IMR-90 (cell line): ENCODE measurements at regions not wholly inside any gene's neighbourhood (a gene's known extent, or its start where the extent isn't known, plus 50 kb on each side); places are given as distances from the start of the nearest gene placed in this dataset.

Experiments used
- ATAC-seq: fragments of 200-7000 bp; cut with Tn5 transposase; 2 replicates; pipeline ENCODE4 v1.9.1; 2020; ENCODE audit warnings: low read depth, mild to moderate bottlenecking, moderate library complexity
- BruUV-seq: library from RNA; stranded (reverse); fragments of 400-500 nt; replicated peaks from 2 replicates; lab custom pipeline; 2021; lab: Mats Ljungman, UMichigan
- CTCF ChIA-PET: fragments of 300-600 bp; formaldehyde crosslinking; extraction: SDS; loops from one replicate; lab custom pipeline; 2021; ENCODE audit warnings: antibody characterized with exemption; lab: Yijun Ruan, JAX
- POLR2A ChIA-PET: fragments of 300-600 bp; sonication (Branson Sonifier 250); formaldehyde crosslinking; loops from one replicate; lab custom pipeline; 2022; ENCODE audit warnings: antibody characterized with exemption; ENCODE audit not compliant: unreplicated experiment; lab: Charles Lee
- DNase-seq: peaks from one replicate; pipeline ENCODE4 v3.0.0; 2013
- H2AFZ ChIP-seq: replicated peaks from 2 replicates; pipeline ENCODE3; 2013; ENCODE audit warnings: low read length, mild to moderate bottlenecking; ENCODE audit not compliant: poor library complexity
- H2AK5ac ChIP-seq: 2 replicates; pipeline ENCODE4 v1.6.1; 2013; ENCODE audit warnings: low read depth, low read length, inconsistent platforms
- H2AK9ac ChIP-seq: replicated peaks from 2 replicates; pipeline ENCODE3; 2013; ENCODE audit warnings: mild to moderate bottlenecking, low read depth, low read length, moderate library complexity; ENCODE audit not compliant: poor library complexity
- H2BK120ac ChIP-seq: 2 replicates; pipeline ENCODE4 v1.6.1; 2013; ENCODE audit warnings: low read depth, low read length, inconsistent platforms
- H2BK15ac ChIP-seq: 3 replicates; pipeline ENCODE4 v1.6.1; 2013; ENCODE audit warnings: low read depth, low read length, inconsistent platforms
- H2BK20ac ChIP-seq: 2 replicates; pipeline ENCODE4 v1.6.1; 2013; ENCODE audit warnings: low read depth, mild to moderate bottlenecking, inconsistent platforms, low read length, moderate library complexity
- H2BK5ac ChIP-seq: 2 replicates; pipeline ENCODE4 v1.6.1; 2013; ENCODE audit warnings: mild to moderate bottlenecking, low read depth, low read length, inconsistent platforms; ENCODE audit not compliant: poor library complexity, severe bottlenecking
- H3K14ac ChIP-seq: replicated peaks from 2 replicates; pipeline ENCODE4 v1.6.1; 2013; ENCODE audit warnings: low read depth, low read length, inconsistent platforms
- H3K18ac ChIP-seq: 2 replicates; pipeline ENCODE4 v1.6.1; 2013; ENCODE audit warnings: low read depth, low read length, control low read depth
- H3K23ac ChIP-seq: 2 replicates; pipeline ENCODE4 v1.6.1; 2013; ENCODE audit warnings: low read depth, low read length, inconsistent platforms
- H3K27ac ChIP-seq: 2 replicates; pipeline ENCODE4 v1.5.1; 2013; ENCODE audit warnings: mild to moderate bottlenecking, control low read depth, low read length; ENCODE audit not compliant: insufficient read depth
- H3K27me3 ChIP-seq: 2 replicates; pipeline ENCODE4 v1.6.1; 2013; ENCODE audit warnings: low read length; ENCODE audit not compliant: control insufficient read depth, insufficient read depth
- H3K36me3 ChIP-seq: 2 replicates; pipeline ENCODE4 v1.6.1; 2013; ENCODE audit warnings: low read length, mixed read lengths; ENCODE audit not compliant: control insufficient read depth, insufficient read depth
- H3K4ac ChIP-seq: 2 replicates; pipeline ENCODE4 v1.6.1; 2013; ENCODE audit warnings: low read depth, low read length, inconsistent platforms
- H3K4me1 ChIP-seq: 2 replicates; pipeline ENCODE4 v1.6.1; 2013; ENCODE audit warnings: low read length, mixed read lengths; ENCODE audit not compliant: control insufficient read depth, insufficient read depth
- H3K4me2 ChIP-seq: 2 replicates; pipeline ENCODE4 v1.6.1; 2013; ENCODE audit warnings: low read depth, mild to moderate bottlenecking, control low read depth, low read length, moderate library complexity
- H3K4me3 ChIP-seq: 2 replicates; pipeline ENCODE4 v1.5.1; 2013; ENCODE audit warnings: low read depth, mild to moderate bottlenecking, control low read depth, low read length, moderate library complexity; ENCODE audit not compliant: insufficient read depth
- H3K56ac ChIP-seq: 2 replicates; pipeline ENCODE4 v1.6.1; 2013; ENCODE audit warnings: low read length, inconsistent platforms; ENCODE audit not compliant: insufficient read depth; ENCODE audit errors: extremely low read depth
- H3K79me1 ChIP-seq, 2 experiments: 2 replicates each; pipeline ENCODE4 v1.6.1; 2013; ENCODE audit warnings: low read length in 2 of 2, inconsistent platforms in 1 of 2, low read depth in 1 of 2
- H3K9ac ChIP-seq: 2 replicates; pipeline ENCODE4 v1.6.1; 2013; ENCODE audit warnings: low read depth, low read length, control low read depth
- H3K9me1 ChIP-seq: 2 replicates; pipeline ENCODE4 v1.6.1; 2013; ENCODE audit warnings: low read length, inconsistent platforms; ENCODE audit not compliant: insufficient read depth
- H3K9me3 ChIP-seq: 2 replicates; pipeline ENCODE4 v1.6.1; 2013; ENCODE audit warnings: low read length; ENCODE audit not compliant: control insufficient read depth, insufficient read depth
- H4K20me1 ChIP-seq: 2 replicates; pipeline ENCODE4 v1.6.1; 2013; ENCODE audit warnings: low read length, inconsistent platforms; ENCODE audit not compliant: insufficient read depth
- H4K5ac ChIP-seq: 2 replicates; pipeline ENCODE4 v1.6.1; 2013; ENCODE audit warnings: mild to moderate bottlenecking, low read depth, low read length, control low read depth
- H4K8ac ChIP-seq, 2 experiments: 2 replicates each; pipeline ENCODE4 v1.6.1; 2013; ENCODE audit warnings: low read depth in 2 of 2, low read length in 2 of 2, control low read depth in 1 of 2, inconsistent platforms in 1 of 2
- H4K91ac ChIP-seq: 2 replicates; pipeline ENCODE4 v1.6.1; 2013; ENCODE audit warnings: low read depth, low read length, inconsistent platforms; ENCODE audit not compliant: insufficient read depth
- BHLHE40 ChIP-seq: fragments of 150-350 bp; IDR thresholded peaks from 2 replicates; pipeline ENCODE4 v1.6.1; 2016; ENCODE audit warnings: mild to moderate bottlenecking, low read depth, low read length
- CEBPB ChIP-seq: IDR thresholded peaks from 2 replicates; pipeline ENCODE4 v1.6.1; 2012; ENCODE audit warnings: low read depth, low read length, improper control_type of control experiment
- CHD1 ChIP-seq: IDR thresholded peaks from 2 replicates; pipeline ENCODE4 v1.6.1; 2012; ENCODE audit warnings: low read depth, low read length, improper control_type of control experiment
- FOS ChIP-seq: fragments of 150-350 bp; IDR thresholded peaks from 2 replicates; pipeline ENCODE4 v1.6.1; 2016; ENCODE audit warnings: low read depth, low read length
- MAFK ChIP-seq: IDR thresholded peaks from 2 replicates; pipeline ENCODE4 v1.6.1; 2012; ENCODE audit warnings: low read depth, low read length, improper control_type of control experiment
- MAZ ChIP-seq: IDR thresholded peaks from 2 replicates; pipeline ENCODE4 v1.6.1; 2012; ENCODE audit warnings: low read depth, mild to moderate bottlenecking, low read length, improper control_type of control experiment, moderate library complexity, borderline replicate concordance
- MXI1 ChIP-seq: IDR thresholded peaks from 2 replicates; pipeline ENCODE4 v1.6.1; 2012; ENCODE audit warnings: low read depth, mild to moderate bottlenecking, low read length, moderate library complexity, borderline replicate concordance
- NFE2L2 ChIP-seq: fragments of 150-350 bp; IDR thresholded peaks from 2 replicates; pipeline ENCODE4 v1.6.1; 2016; ENCODE audit warnings: low read depth, mild to moderate bottlenecking, low read length
- POLR2A ChIP-seq: IDR thresholded peaks from 2 replicates; pipeline ENCODE4 v1.6.1; 2012; ENCODE audit warnings: mild to moderate bottlenecking, low read depth, low read length
- RAD21 ChIP-seq: IDR thresholded peaks from 2 replicates; pipeline ENCODE4 v1.6.1; 2012; ENCODE audit warnings: low read length, improper control_type of control experiment
- RCOR1 ChIP-seq: IDR thresholded peaks from 2 replicates; pipeline ENCODE4 v1.6.1; 2012; ENCODE audit warnings: mild to moderate bottlenecking, low read length, improper control_type of control experiment; ENCODE audit not compliant: insufficient replicate concordance
- RFX5 ChIP-seq: IDR thresholded peaks from 2 replicates; pipeline ENCODE4 v1.8.0; 2012; ENCODE audit warnings: low read depth, mild to moderate bottlenecking, low read length, moderate library complexity
- SMC3 ChIP-seq: fragments of 150-350 bp; IDR thresholded peaks from 2 replicates; pipeline ENCODE4 v1.6.1; 2016; ENCODE audit warnings: low read depth, mild to moderate bottlenecking, antibody characterized with exemption, low read length, moderate library complexity
- dilution Hi-C: fragments of 300-500 bp; cut with HindIII; formaldehyde crosslinking; loops from one replicate; pipeline ENCODE4 v1.14.3; 2018; ENCODE audit warnings: low sequenced_read_pairs; ENCODE audit not compliant: unreplicated experiment
- in situ Hi-C: fragments of 300-500 bp; cut with MboI; formaldehyde crosslinking; loops from 3 replicates; pipeline ENCODE4 v1.14.3; 2019; ENCODE audit warnings: low sequenced_read_pairs, inconsistent platforms, mixed read lengths
- intact Hi-C: fragments of 100-400 bp; cut with micrococcal nuclease; formaldehyde crosslinking; loops from 2 replicates; pipeline ENCODE4 v1.10.0; 2022
- TF ChIP-seq, protein P1 (sequence below): fragments of 150-350 bp; IDR thresholded peaks from 2 replicates; pipeline ENCODE4 v1.6.1; 2016; ENCODE audit warnings: low read depth, mild to moderate bottlenecking, low read length, moderate library complexity, borderline replicate concordance
- TF ChIP-seq, protein P2 (sequence below): fragments of 150-350 bp; IDR thresholded peaks from 2 replicates; pipeline ENCODE4 v1.6.1; 2017; ENCODE audit warnings: mild to moderate bottlenecking, antibody characterized with exemption, low read length, low read depth
- TF ChIP-seq, protein P3 (sequence below): conservative IDR thresholded peaks from 2 replicates; pipeline ENCODE4 v1.5.1; 2012; ENCODE audit warnings: mild to moderate bottlenecking, low read depth, low read length, improper control_type of control experiment

DNA sequence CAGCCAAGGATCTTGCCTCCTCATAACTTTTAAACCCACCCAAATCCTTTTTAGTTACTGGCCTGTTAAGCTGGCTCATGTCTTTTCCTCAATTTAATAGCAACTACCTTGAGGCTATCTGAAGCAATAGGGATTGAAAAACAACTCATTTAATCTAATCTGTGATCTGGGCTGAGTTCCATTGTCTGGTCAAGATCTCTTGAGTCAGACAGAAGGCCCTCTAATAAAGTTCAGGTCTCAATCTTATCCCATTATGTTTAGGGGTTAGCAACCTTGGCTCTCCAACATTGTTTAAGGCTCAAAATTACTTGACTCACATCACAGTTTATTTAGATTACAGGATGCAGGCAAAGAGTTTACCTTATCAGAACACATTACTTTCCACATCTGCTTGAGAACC, 436.1 kb downstream of the ANKRD50 start:
- no peaks in the 10 kb centered on the region for H3K9me1 ChIP-seq
- peak; percentile 42 for ATAC-seq
- no peak overlapping the region for H3K4ac ChIP-seq
- no peak overlapping the region for H3K4me3 ChIP-seq
- no peak overlapping the region for H3K14ac ChIP-seq
- intact Hi-C loops (no loop called here), dilution Hi-C loops (no loop called here), in situ Hi-C loops (no loop called here)
- H3K4me2 ChIP-seq = no peak overlapping the region
- H2BK120ac ChIP-seq = no peak overlapping the region
- no peak overlapping the region for H2BK15ac ChIP-seq
- POLR2A ChIA-PET = no interaction called here
- no peaks in the 10 kb centered on the region for H3K9me3 ChIP-seq
- H2AK5ac ChIP-seq = no peak overlapping the region
- H4K20me1 ChIP-seq = no peaks in the 10 kb centered on the region
- H2AFZ ChIP-seq = no peak overlapping the region
- no peak overlapping the region for H3K18ac ChIP-seq
- no peaks in the 10 kb centered on the region for H3K36me3 ChIP-seq
- H4K8ac ChIP-seq = no peak overlapping the region
- TF ChIP-seq NFE2L2 (no peak), FOS (no peak), MAFK (no peak), CEBPB (no peak), RCOR1 (no peak), SMC3 (no peak), CHD1 (no peak), BHLHE40 (no peak), MXI1 (no peak), MAZ (no peak), RFX5 (no peak), POLR2A (no peak), RAD21 (no peak)
- TF ChIP-seq, protein P1, sequence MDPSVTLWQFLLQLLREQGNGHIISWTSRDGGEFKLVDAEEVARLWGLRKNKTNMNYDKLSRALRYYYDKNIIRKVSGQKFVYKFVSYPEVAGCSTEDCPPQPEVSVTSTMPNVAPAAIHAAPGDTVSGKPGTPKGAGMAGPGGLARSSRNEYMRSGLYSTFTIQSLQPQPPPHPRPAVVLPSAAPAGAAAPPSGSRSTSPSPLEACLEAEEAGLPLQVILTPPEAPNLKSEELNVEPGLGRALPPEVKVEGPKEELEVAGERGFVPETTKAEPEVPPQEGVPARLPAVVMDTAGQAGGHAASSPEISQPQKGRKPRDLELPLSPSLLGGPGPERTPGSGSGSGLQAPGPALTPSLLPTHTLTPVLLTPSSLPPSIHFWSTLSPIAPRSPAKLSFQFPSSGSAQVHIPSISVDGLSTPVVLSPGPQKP = no peak
- TF ChIP-seq, protein P2, sequence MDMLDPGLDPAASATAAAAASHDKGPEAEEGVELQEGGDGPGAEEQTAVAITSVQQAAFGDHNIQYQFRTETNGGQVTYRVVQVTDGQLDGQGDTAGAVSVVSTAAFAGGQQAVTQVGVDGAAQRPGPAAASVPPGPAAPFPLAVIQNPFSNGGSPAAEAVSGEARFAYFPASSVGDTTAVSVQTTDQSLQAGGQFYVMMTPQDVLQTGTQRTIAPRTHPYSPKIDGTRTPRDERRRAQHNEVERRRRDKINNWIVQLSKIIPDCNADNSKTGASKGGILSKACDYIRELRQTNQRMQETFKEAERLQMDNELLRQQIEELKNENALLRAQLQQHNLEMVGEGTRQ = no peak
- TF ChIP-seq, protein P3, sequence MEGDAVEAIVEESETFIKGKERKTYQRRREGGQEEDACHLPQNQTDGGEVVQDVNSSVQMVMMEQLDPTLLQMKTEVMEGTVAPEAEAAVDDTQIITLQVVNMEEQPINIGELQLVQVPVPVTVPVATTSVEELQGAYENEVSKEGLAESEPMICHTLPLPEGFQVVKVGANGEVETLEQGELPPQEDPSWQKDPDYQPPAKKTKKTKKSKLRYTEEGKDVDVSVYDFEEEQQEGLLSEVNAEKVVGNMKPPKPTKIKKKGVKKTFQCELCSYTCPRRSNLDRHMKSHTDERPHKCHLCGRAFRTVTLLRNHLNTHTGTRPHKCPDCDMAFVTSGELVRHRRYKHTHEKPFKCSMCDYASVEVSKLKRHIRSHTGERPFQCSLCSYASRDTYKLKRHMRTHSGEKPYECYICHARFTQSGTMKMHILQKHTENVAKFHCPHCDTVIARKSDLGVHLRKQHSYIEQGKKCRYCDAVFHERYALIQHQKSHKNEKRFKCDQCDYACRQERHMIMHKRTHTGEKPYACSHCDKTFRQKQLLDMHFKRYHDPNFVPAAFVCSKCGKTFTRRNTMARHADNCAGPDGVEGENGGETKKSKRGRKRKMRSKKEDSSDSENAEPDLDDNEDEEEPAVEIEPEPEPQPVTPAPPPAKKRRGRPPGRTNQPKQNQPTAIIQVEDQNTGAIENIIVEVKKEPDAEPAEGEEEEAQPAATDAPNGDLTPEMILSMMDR = no peak
- no peaks in the 10 kb centered on the region; the same call in 1 of the 2 replicates for H3K4me1 ChIP-seq
- CTCF ChIA-PET = no interaction called here
- no peak overlapping the region for H2BK5ac ChIP-seq
- H4K91ac ChIP-seq = no peak overlapping the region
- H3K23ac ChIP-seq = no peak overlapping the region
- no peaks in the 10 kb centered on the region for H3K27me3 ChIP-seq
- H3K56ac ChIP-seq = no peak overlapping the region
- no peak overlapping the region for H4K5ac ChIP-seq
- BruUV-seq = no TSS peak
- no peaks in the 10 kb centered on the region for H3K79me1 ChIP-seq
- no peak overlapping the region for H2BK20ac ChIP-seq
- H3K27ac ChIP-seq = no peak overlapping the region
- H2AK9ac ChIP-seq = no peak overlapping the region
- no peak overlapping the region for H3K9ac ChIP-seq
- DNase-seq = peak; percentile 24
